HepG2 (cell line): ENCODE measurements at regions not wholly inside any gene's neighbourhood (a gene's known extent, or its start where the extent isn't known, plus 50 kb on each side); places are given as distances from the start of the nearest gene placed in this dataset.

Experiments used
- ATAC-seq: fragments of 200-7000 bp; cut with Tn5 transposase; 3 replicates; pipeline ENCODE4 v1.9.1; 2020; ENCODE audit warnings: mild to moderate bottlenecking, moderate library complexity
- BruUV-seq: library from RNA; stranded (reverse); fragments of 400-500 nt; replicated peaks from 2 replicates; lab custom pipeline; 2021; lab: Mats Ljungman, UMichigan
- CTCF ChIA-PET: fragments of 300-600 bp; formaldehyde crosslinking; extraction: SDS; loops from one replicate; lab custom pipeline; 2021; ENCODE audit warnings: low total read pairs, inconsistent platforms, low intra/inter-chr PET ratio; lab: Yijun Ruan, JAX
- POLR2A ChIA-PET: fragments of 350-600 bp; sonication (Branson Sonifier 250); formaldehyde crosslinking; loops from one replicate; lab custom pipeline; 2020; ENCODE audit warnings: antibody characterized with exemption, inconsistent platforms; lab: Yijun Ruan, JAX
- DNase-seq: peaks from one replicate; pipeline ENCODE4 v3.0.0-alpha.2; 2015; ENCODE audit warnings: low spot score
- FAIRE-seq: peaks from 3 replicates; lab custom pipeline; 2011; peaks lifted over from hg19 to GRCh38; lab: Jason Lieb, UNC
- H2AFZ ChIP-seq: one replicate; pipeline ENCODE4 v1.6.1; 2011; ENCODE audit warnings: low read length, inconsistent platforms
- H3K27ac ChIP-seq: fragments of 300-600 bp; 3 replicates; pipeline ENCODE4 v1.8.0; 2011; ENCODE audit warnings: mixed run types, mild to moderate bottlenecking, mixed read lengths, low read length, inconsistent platforms; ENCODE audit not compliant: insufficient read depth; ENCODE audit errors: extremely low read length
- H3K27me3 ChIP-seq, 2 experiments: fragments of 200-600 bp in 1 of 2; 2 replicates in 1 of 2; 3 replicates in 1 of 2; pipeline versions ENCODE4 v1.6.0 to v1.8.0; 2011; ENCODE audit warnings: low read length in 2 of 2, mild to moderate bottlenecking in 2 of 2, moderate library complexity in 2 of 2, inconsistent platforms in 1 of 2; ENCODE audit not compliant: insufficient read depth in 2 of 2, control insufficient read depth in 1 of 2
- H3K36me3 ChIP-seq, 2 experiments: fragments of 200-600 bp in 1 of 2; replicated peaks in 1 of 2; 2 replicates in 1 of 2; 3 replicates in 1 of 2; pipeline versions ENCODE4 v1.5.1 to v1.8.0; 2011; ENCODE audit warnings: low read length in 2 of 2, inconsistent platforms in 1 of 2; ENCODE audit not compliant: insufficient read depth in 2 of 2, control insufficient read depth in 1 of 2
- H3K4me1 ChIP-seq: 2 replicates; pipeline ENCODE4 v1.5.1; 2012; ENCODE audit warnings: low read length, inconsistent platforms; ENCODE audit not compliant: insufficient read depth
- H3K4me2 ChIP-seq: 2 replicates; pipeline ENCODE4 v1.6.0; 2011; ENCODE audit warnings: low read depth, low read length, inconsistent platforms
- H3K4me3 ChIP-seq, 3 experiments: fragments of 200-600 bp in 1 of 3; sonication (generic), shearing (Covaris generic) in 1 of 3; replicated peaks in 1 of 3; 2 replicates each; pipeline ENCODE4 v1.5.1; 2011 to 2016; ENCODE audit warnings: low read length in 3 of 3, inconsistent platforms in 2 of 3, low read depth in 2 of 3, mild to moderate bottlenecking in 2 of 3, control low read depth in 1 of 3, mixed read lengths in 1 of 3; ENCODE audit not compliant: insufficient read depth in 1 of 3
- H3K79me2 ChIP-seq: one replicate; pipeline ENCODE4 v1.6.1; 2011; ENCODE audit warnings: low read length, inconsistent platforms; ENCODE audit not compliant: insufficient read depth
- H3K9ac ChIP-seq: 2 replicates; pipeline ENCODE4 v1.6.0; 2011; ENCODE audit warnings: mild to moderate bottlenecking, low read depth, low read length, inconsistent platforms; ENCODE audit not compliant: insufficient read depth
- H3K9me3 ChIP-seq: 2 replicates; pipeline ENCODE4 v1.5.1; 2012; ENCODE audit warnings: mild to moderate bottlenecking, low read length
- H4K20me1 ChIP-seq: 2 replicates; pipeline ENCODE4 v1.6.0; 2011; ENCODE audit warnings: inconsistent platforms, mild to moderate bottlenecking, low read length, moderate library complexity; ENCODE audit not compliant: insufficient read depth
- ATF1 ChIP-seq: IDR thresholded peaks from 2 replicates; pipeline ENCODE4 v1.6.1; 2016; ENCODE audit warnings: mild to moderate bottlenecking, control low read depth
- EZH2 ChIP-seq: conservative IDR thresholded peaks from 2 replicates; pipeline ENCODE4 v1.6.1; 2012; ENCODE audit warnings: mild to moderate bottlenecking, low read depth, low read length, moderate library complexity
- GMEB1 ChIP-seq: sonication (generic); formaldehyde crosslinking; IDR thresholded peaks from 2 replicates; pipeline ENCODE4 v1.5.1; 2020; ENCODE audit warnings: missing genetic modification reagents, mild to moderate bottlenecking, borderline replicate concordance
- GPN1 ChIP-seq: sonication (generic); formaldehyde crosslinking; IDR thresholded peaks from 2 replicates; pipeline ENCODE4 v1.5.1; 2020; ENCODE audit warnings: missing genetic modification reagents, borderline replicate concordance
- IRF1 ChIP-seq: sonication (generic); formaldehyde crosslinking; IDR thresholded peaks from 2 replicates; pipeline ENCODE4 v1.4.0; 2020; ENCODE audit warnings: low read depth, mild to moderate bottlenecking, missing genetic modification reagents
- MBNL3 ChIP-seq: fragments of 250-450 bp; sonication (Bioruptor Pico); conservative IDR thresholded peaks from 2 replicates; pipeline ENCODE4 v1.8.0; 2022; ENCODE audit warnings: mild to moderate bottlenecking, inconsistent platforms
- PAF1 ChIP-seq: IDR thresholded peaks from 2 replicates; pipeline ENCODE4 v1.6.1; 2016; ENCODE audit warnings: missing genetic modification reagents, missing compliant biosample characterization
- POLR2AphosphoS2 ChIP-seq: IDR thresholded peaks from 2 replicates; pipeline ENCODE4 v1.6.1; 2011; ENCODE audit warnings: low read depth, low read length, improper control_type of control experiment
- REPIN1 ChIP-seq: sonication (generic); formaldehyde crosslinking; IDR thresholded peaks from 2 replicates; pipeline ENCODE4 v1.8.0; 2022; ENCODE audit warnings: missing genetic modification reagents, low read depth, mild to moderate bottlenecking, borderline replicate concordance
- TRIM22 ChIP-seq: fragments of 450-650 bp; IDR thresholded peaks from 2 replicates; pipeline ENCODE4 v1.6.1; 2017
- ZBTB7B ChIP-seq: sonication (generic); formaldehyde crosslinking; IDR thresholded peaks from 2 replicates; pipeline ENCODE4 v1.4.0; 2020; ENCODE audit warnings: missing genetic modification reagents
- ZNF101 ChIP-seq: sonication (generic); formaldehyde crosslinking; IDR thresholded peaks from 2 replicates; pipeline ENCODE4 v1.4.0; 2020; ENCODE audit warnings: mild to moderate bottlenecking, low read depth, missing genetic modification reagents, borderline replicate concordance
- ZNF792 ChIP-seq: IDR thresholded peaks from 2 replicates; pipeline ENCODE4 v1.6.1; 2016
- WGBS: methylation state at CpG from one replicate; pipeline ENCODE4 v1.1.6; 2017; ENCODE audit warnings: low lambda C conversion rate; 5-methylcytosine and 5-hydroxymethylcytosine counted together
- in situ Hi-C: cut with HindIII; loops from 2 replicates; pipeline ENCODE4 v1.10.0; 2017; ENCODE audit warnings: low pct_unique_long_range_greater_than_20kb; ENCODE audit not compliant: extremely low pct_ligation_motif_present
- intact Hi-C: fragments of 100-400 bp; cut with micrococcal nuclease; formaldehyde crosslinking; loops from one replicate; pipeline ENCODE4 v1.10.0; 2022; ENCODE audit not compliant: unreplicated experiment

GRCh38 chr2:16434393-16434792, 231.2 kb downstream of the CYRIA start (continued):
- TF ChIP-seq IRF1 (CRISPR knock-in tag) (no peak), ZNF101 (CRISPR knock-in tag) (no peak), POLR2AphosphoS2 (no peak)

GRCh38 chr2:16430846-16431245, 234.8 kb downstream of the CYRIA start:
- H3K4me1 ChIP-seq, result peaks cover 8% of the 10 kb centered on the region
- FAIRE-seq, result no peak
- no peak overlapping the region for H3K27ac ChIP-seq
- H3K79me2 ChIP-seq, result no peaks in the 10 kb centered on the region
- CTCF ChIA-PET, result no interaction called here
- H3K9me3 ChIP-seq, result no peaks in the 10 kb centered on the region
- in situ Hi-C loops, result no loop called here
- H3K4me2 ChIP-seq, result no peak overlapping the region
- TF ChIP-seq EZH2 (no peak), ATF1 (CRISPR knock-in tag) (no peak), REPIN1 (CRISPR knock-in tag) (no peak), ZNF792 (CRISPR knock-in tag) (no peak), MBNL3 (CRISPR knock-in tag) (no peak), GMEB1 (no peak), PAF1 (CRISPR knock-in tag) (no peak), ZBTB7B (no peak), GPN1 (no peak), TRIM22 (no peak)
- no peak overlapping the region for H2AFZ ChIP-seq
- no peaks in the 10 kb centered on the region for H4K20me1 ChIP-seq
- no peaks in the 10 kb centered on the region for H3K27me3 ChIP-seq
- no peaks in the 10 kb centered on the region for H3K36me3 ChIP-seq
- no peak overlapping the region for H3K4me3 ChIP-seq
- intact Hi-C loops, result no loop called here
- POLR2A ChIA-PET, result no interaction called here
- ATAC-seq, result no peak
- DNase-seq, result no peak
- 50% methylated on average over 3 of the region's 3 CpGs for WGBS
- BruUV-seq, result no TSS peak
- no peak overlapping the region for H3K9ac ChIP-seq
